Trophoblast cell (in vitro differentiated cells and primary cell): ENCODE measurements at regions not wholly inside any gene's neighbourhood (a gene's known extent, or its start where the extent isn't known, plus 50 kb on each side); places are given as distances from the start of the nearest gene placed in this dataset.

Experiments
- DNase-seq, 2 donors: peaks; one replicate each; pipeline ENCODE4 v3.0.0-alpha.2; 2016
- H2AFZ ChIP-seq: 2 replicates; pipeline ENCODE4 v1.6.1; 2013; ENCODE audit warnings: low read length, moderate library complexity, mild to moderate bottlenecking; ENCODE audit not compliant: insufficient read depth, poor library complexity
- H2AK5ac ChIP-seq: 2 replicates; pipeline ENCODE4 v1.6.1; 2013; ENCODE audit warnings: mild to moderate bottlenecking, low read length
- H2BK120ac ChIP-seq: 2 replicates; pipeline ENCODE4 v1.6.1; 2013; ENCODE audit warnings: low read length, mild to moderate bottlenecking, moderate library complexity; ENCODE audit not compliant: insufficient read depth, poor library complexity
- H2BK12ac ChIP-seq: 2 replicates; pipeline ENCODE4 v1.6.1; 2013; ENCODE audit warnings: mild to moderate bottlenecking, low read length, moderate library complexity
- H2BK5ac ChIP-seq: 2 replicates; pipeline ENCODE4 v1.6.1; 2013; ENCODE audit warnings: low read length, low read depth, moderate library complexity, mild to moderate bottlenecking; ENCODE audit not compliant: poor library complexity
- H3K14ac ChIP-seq: 2 replicates; pipeline ENCODE4 v1.6.1; 2013; ENCODE audit warnings: mild to moderate bottlenecking, low read length
- H3K18ac ChIP-seq: 2 replicates; pipeline ENCODE4 v1.6.1; 2013; ENCODE audit warnings: mild to moderate bottlenecking, low read length
- H3K23ac ChIP-seq: 2 replicates; pipeline ENCODE4 v1.6.1; 2013; ENCODE audit warnings: low read length
- H3K27ac ChIP-seq: 2 replicates; pipeline ENCODE4 v1.5.1; 2013; ENCODE audit warnings: low read depth, mild to moderate bottlenecking, inconsistent platforms, low read length, moderate library complexity
- H3K27me3 ChIP-seq: 2 replicates; pipeline ENCODE4 v1.6.1; 2013; ENCODE audit warnings: inconsistent platforms, mild to moderate bottlenecking, low read length, moderate library complexity; ENCODE audit not compliant: insufficient read depth
- H3K36me3 ChIP-seq, 2 experiments: 1 replicate in 1 of 2; 2 replicates in 1 of 2; pipeline ENCODE4 v1.6.1; 2013; ENCODE audit warnings: low read length in 2 of 2, mild to moderate bottlenecking in 2 of 2, moderate library complexity in 1 of 2; ENCODE audit not compliant: insufficient read depth in 2 of 2, control insufficient read depth in 1 of 2
- H3K4ac ChIP-seq: 2 replicates; pipeline ENCODE4 v1.6.1; 2013; ENCODE audit warnings: low read depth, mild to moderate bottlenecking, low read length, moderate library complexity
- H3K4me1 ChIP-seq, 2 experiments: 1 replicate in 1 of 2; 2 replicates in 1 of 2; pipeline ENCODE4 v1.6.1; 2013; ENCODE audit warnings: low read length in 2 of 2, mild to moderate bottlenecking in 2 of 2, moderate library complexity in 1 of 2; ENCODE audit not compliant: insufficient read depth in 2 of 2, control insufficient read depth in 1 of 2
- H3K4me2 ChIP-seq: 2 replicates; pipeline ENCODE4 v1.6.1; 2013; ENCODE audit warnings: inconsistent platforms, mild to moderate bottlenecking, low read length, moderate library complexity
- H3K4me3 ChIP-seq: 2 replicates; pipeline ENCODE4 v1.5.1; 2013; ENCODE audit warnings: mild to moderate bottlenecking, low read depth, low read length, inconsistent platforms
- H3K79me1 ChIP-seq: one replicate; pipeline ENCODE4 v1.6.1; 2013; ENCODE audit warnings: low read length
- H3K79me2 ChIP-seq: 2 replicates; pipeline ENCODE4 v1.6.1; 2013; ENCODE audit warnings: low read length, mild to moderate bottlenecking; ENCODE audit not compliant: control insufficient read depth, insufficient read depth, poor library complexity
- H3K9ac ChIP-seq: 2 replicates; pipeline ENCODE4 v1.6.1; 2013; ENCODE audit warnings: mild to moderate bottlenecking, low read length
- H3K9me3 ChIP-seq: 2 replicates; pipeline ENCODE4 v1.6.1; 2013; ENCODE audit warnings: low read depth, mild to moderate bottlenecking, control low read depth, inconsistent platforms, low read length; ENCODE audit not compliant: insufficient read depth
- H4K12ac ChIP-seq: 2 replicates; pipeline ENCODE4 v1.6.1; 2013; ENCODE audit warnings: low read depth, mild to moderate bottlenecking, low read length, moderate library complexity
- H4K8ac ChIP-seq: 2 replicates; pipeline ENCODE4 v1.6.1; 2013; ENCODE audit warnings: low read depth, mild to moderate bottlenecking, low read length, moderate library complexity
- H4K91ac ChIP-seq: one replicate; pipeline ENCODE4 v1.6.1; 2013; ENCODE audit warnings: low read depth, mild to moderate bottlenecking, low read length, moderate library complexity
- WGBS: extraction: QIAGEN DNeasy Blood & Tissue Kit; methylation state at CpG from one replicate; pipeline ENCODE4 v1.1.7; 2013; ENCODE audit warnings: missing lambda C conversion rate; ENCODE audit not compliant: insufficient read length, insufficient coverage; ENCODE audit errors: extremely low coverage; 5-methylcytosine and 5-hydroxymethylcytosine counted together

DNA sequence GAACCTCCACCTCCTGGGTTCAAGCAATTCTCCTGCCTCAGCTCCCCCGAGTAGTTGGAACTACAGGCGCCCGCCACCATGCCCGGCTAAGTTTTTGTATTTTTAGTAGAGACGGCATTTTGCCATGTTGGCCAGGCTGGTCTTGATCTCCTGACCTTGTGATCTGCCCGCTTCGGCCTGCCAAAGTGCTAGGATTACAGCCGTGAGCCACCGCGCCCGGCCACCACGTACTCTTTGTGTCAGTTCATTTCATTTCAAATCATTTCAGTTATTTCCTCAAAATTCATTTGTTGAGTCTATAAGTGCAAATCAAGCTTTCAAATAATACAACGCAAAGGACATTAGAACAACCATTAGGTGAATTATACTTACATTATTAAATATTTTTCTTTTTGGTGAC is 943.8 kb downstream of the TYW1 start:
- Histone ChIP-seq H3K23ac (no peak overlapping the region), H3K4me2 (no peak overlapping the region), H3K18ac (no peak overlapping the region), H4K91ac (no peak overlapping the region), H3K79me1 (peaks cover 1% of the 10 kb centered on the region), H3K4me3 (no peak overlapping the region), H3K79me2 (no peaks in the 10 kb centered on the region), H4K8ac (no peak overlapping the region), H2BK12ac (no peak overlapping the region), H2BK5ac (no peak overlapping the region), H3K9ac (no peak overlapping the region), H3K27ac (no peak overlapping the region), H3K36me3 (no peaks in the 10 kb centered on the region), H3K4ac (no peak overlapping the region), H3K4me1 (peaks cover 3 to 5% of the 10 kb centered on the region in 2 experiments), H2AFZ (no peak overlapping the region), H2BK120ac (no peak overlapping the region), H3K9me3 (no peaks in the 10 kb centered on the region), H4K12ac (no peak overlapping the region), H3K27me3 (no peaks in the 10 kb centered on the region), H3K14ac (no peak overlapping the region), H2AK5ac (no peak overlapping the region)
- DNase-seq = no peak
- no CpG with 5 or more reads among the region's 13 CpGs for WGBS

DNA sequence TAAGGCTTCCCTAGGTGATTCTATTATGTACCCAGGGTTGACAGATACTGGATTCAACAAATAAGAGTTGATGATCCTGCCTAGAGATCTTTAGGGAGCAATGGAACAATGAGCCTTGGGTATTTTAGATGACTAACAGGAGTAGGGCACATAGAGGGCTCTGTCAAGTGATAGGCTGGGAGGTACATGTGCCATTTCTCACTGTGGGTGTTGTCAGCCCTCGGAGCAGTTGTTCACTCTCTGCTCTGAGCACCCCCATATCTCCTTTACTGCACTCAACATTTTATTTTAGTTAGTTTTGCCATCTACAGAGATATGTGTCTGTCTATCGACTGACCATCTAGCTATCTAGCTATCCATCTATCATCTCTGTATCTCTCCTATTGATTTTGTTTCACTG is 950.6 kb downstream of the TYW1 start:
- no peaks in the 10 kb centered on the region for H3K79me1 ChIP-seq
- no peak overlapping the region for H3K18ac ChIP-seq
- H2BK12ac ChIP-seq = no peak overlapping the region
- no peak overlapping the region for H4K91ac ChIP-seq
- no peaks in the 10 kb centered on the region for H3K4me1 ChIP-seq
- no peak overlapping the region for H2BK5ac ChIP-seq
- H2BK120ac ChIP-seq = no peak overlapping the region
- no peaks in the 10 kb centered on the region for H3K27me3 ChIP-seq
- no peak overlapping the region for H3K4me3 ChIP-seq
- no peak overlapping the region for H3K27ac ChIP-seq
- no peaks in the 10 kb centered on the region for H3K36me3 ChIP-seq
- H4K12ac ChIP-seq = no peak overlapping the region
- no peak overlapping the region for H3K9ac ChIP-seq
- DNase-seq = no peak
- H3K4me2 ChIP-seq = no peak overlapping the region
- no peak overlapping the region for H2AFZ ChIP-seq
- H3K14ac ChIP-seq = no peak overlapping the region
- no peak overlapping the region for H2AK5ac ChIP-seq
- no peak overlapping the region for H3K23ac ChIP-seq
- WGBS = no CpG with 5 or more reads among the region's 2 CpGs
- H3K4ac ChIP-seq = no peak overlapping the region
- H3K79me2 ChIP-seq = no peaks in the 10 kb centered on the region
- H3K9me3 ChIP-seq = no peaks in the 10 kb centered on the region
- H4K8ac ChIP-seq = no peak overlapping the region

DNA sequence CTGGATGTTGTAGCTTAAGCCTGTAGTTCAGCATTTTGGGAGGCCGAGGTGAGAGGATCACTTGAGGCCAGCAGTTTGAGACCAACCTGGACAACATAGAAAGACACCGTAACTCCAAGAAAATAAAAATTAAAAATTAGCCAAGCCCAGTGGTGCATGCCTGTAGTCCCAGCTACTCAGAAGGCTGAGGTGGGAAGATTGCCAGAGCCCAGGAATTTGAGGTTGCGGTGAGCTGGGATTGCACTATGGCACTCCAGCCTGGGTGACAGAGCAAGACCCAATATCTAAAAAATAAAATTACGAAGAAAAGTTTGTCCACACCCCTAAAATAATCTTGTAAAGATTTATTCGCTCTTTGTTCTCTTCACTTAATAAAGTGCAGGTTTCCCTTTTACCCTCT is 951.0 kb downstream of the TYW1 start:
- no peak overlapping the region for H2AK5ac ChIP-seq
- no peak overlapping the region for H3K4me2 ChIP-seq
- no peaks in the 10 kb centered on the region for H3K79me1 ChIP-seq
- H3K27me3 ChIP-seq = no peaks in the 10 kb centered on the region
- H2BK5ac ChIP-seq = no peak overlapping the region
- no CpG with 5 or more reads among the region's 5 CpGs for WGBS
- H2AFZ ChIP-seq = no peak overlapping the region
- no peaks in the 10 kb centered on the region for H3K79me2 ChIP-seq
- no peak overlapping the region for H4K12ac ChIP-seq
- H3K4me1 ChIP-seq = no peaks in the 10 kb centered on the region
- H3K36me3 ChIP-seq = no peaks in the 10 kb centered on the region
- H3K23ac ChIP-seq = no peak overlapping the region
- H3K27ac ChIP-seq = no peak overlapping the region
- no peak overlapping the region for H4K8ac ChIP-seq
- no peak overlapping the region for H3K4me3 ChIP-seq
- H2BK120ac ChIP-seq = no peak overlapping the region
- no peak overlapping the region for H4K91ac ChIP-seq
- H3K14ac ChIP-seq = no peak overlapping the region
- no peak overlapping the region for H2BK12ac ChIP-seq
- no peak overlapping the region for H3K9ac ChIP-seq
- H3K9me3 ChIP-seq = no peaks in the 10 kb centered on the region
- no peak overlapping the region for H3K4ac ChIP-seq
- no peak for DNase-seq
- H3K18ac ChIP-seq = no peak overlapping the region

DNA sequence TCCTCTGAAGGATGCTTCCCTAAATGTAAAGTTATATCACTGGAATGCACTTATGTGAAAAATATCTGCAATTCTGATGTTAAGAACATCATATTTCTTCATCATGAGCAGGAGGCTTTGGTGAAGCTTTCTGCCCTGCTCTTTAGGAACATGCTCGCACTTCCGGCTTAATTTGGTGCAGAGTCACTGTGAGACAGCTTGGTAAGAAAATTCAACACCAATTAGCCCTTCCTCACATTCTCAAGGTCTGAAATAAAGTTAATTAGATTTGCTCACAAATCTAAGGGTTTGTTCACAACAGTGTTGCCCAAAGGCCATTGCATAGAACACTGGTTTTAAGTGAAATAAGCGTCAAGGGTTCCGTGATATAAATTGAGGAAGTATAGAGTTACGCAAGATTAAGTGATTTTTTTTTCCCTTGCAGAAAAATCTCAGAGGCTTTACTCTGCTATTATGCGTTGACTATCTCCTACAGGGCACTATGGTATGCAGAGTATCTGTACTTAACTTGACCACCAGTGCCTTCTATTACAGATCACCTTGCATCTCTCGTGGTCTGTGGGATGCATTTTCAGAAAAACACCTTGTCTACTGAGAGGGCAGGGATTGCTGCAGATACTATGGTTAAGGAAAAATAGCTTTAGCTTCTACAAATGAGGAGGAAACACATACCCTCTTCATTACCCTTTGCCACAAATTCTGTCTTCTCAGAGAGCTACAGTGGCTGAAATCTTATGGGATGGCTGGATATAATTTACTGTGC is 953.9 kb downstream of the TYW1 start:
- Histone ChIP-seq H2BK5ac (no peak overlapping the region), H4K8ac (no peak overlapping the region), H2AK5ac (no peak overlapping the region), H3K9me3 (no peaks in the 10 kb centered on the region), H3K4me3 (no peak overlapping the region), H3K4ac (no peak overlapping the region), H3K23ac (no peak overlapping the region), H2BK12ac (no peak overlapping the region), H3K14ac (no peak overlapping the region), H4K91ac (no peak overlapping the region), H3K18ac (no peak overlapping the region), H3K79me1 (no peaks in the 10 kb centered on the region), H3K9ac (no peak overlapping the region), H2AFZ (no peak overlapping the region), H3K36me3 (no peaks in the 10 kb centered on the region), H3K27ac (no peak overlapping the region), H3K4me2 (no peak overlapping the region), H3K27me3 (no peaks in the 10 kb centered on the region), H3K79me2 (no peaks in the 10 kb centered on the region), H3K4me1 (no peaks in the 10 kb centered on the region), H2BK120ac (no peak overlapping the region), H4K12ac (no peak overlapping the region)
- DNase-seq = no peak
- WGBS = no CpG with 5 or more reads among the region's 7 CpGs
